OCI-LY3 (cell line): ENCODE measurements at regions not wholly inside any gene's neighbourhood (a gene's known extent, or its start where the extent isn't known, plus 50 kb on each side); places are given as distances from the start of the nearest gene placed in this dataset.

Experiments
- CTCF ChIP-seq: fragments of 200-600, 300-600 bp; sonication (generic); IDR thresholded peaks from 2 replicates; pipeline ENCODE4 v1.5.1; 2014; ENCODE audit warnings: antibody characterized with exemption, low read length, low read depth
- EZH2phosphoT487 ChIP-seq: fragments of 200-600 bp; shearing (Covaris generic); IDR thresholded peaks from 2 replicates; pipeline ENCODE4 v1.6.1; 2018; ENCODE audit warnings: antibody characterized with exemption, mixed run types, low read depth

DNA sequence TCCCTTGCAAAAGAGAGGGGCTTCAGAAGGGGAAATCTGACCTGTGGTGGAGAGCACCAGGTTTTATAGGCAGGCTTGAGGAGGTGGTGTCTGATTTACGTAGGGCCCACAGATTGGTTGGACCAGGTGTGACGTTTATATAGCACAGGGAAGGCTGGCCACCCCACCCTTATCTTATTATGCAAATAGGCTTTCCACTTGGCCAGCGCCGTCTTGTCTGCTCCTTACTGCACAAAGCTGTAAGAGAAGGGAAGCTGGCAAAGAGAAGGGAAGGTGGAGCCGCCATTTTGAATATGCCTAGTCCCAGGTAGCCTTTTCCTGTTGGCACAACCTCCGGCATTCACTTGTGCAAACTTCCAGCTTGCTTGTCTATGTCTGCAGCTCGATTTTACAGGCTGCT lies 221.4 kb downstream of the GATA3 start:
- TF ChIP-seq CTCF (no peak), EZH2phosphoT487 (no peak)
